ENCODE measurements at regions not wholly inside any gene's neighbourhood (a gene's known extent, or its start where the extent isn't known, plus 50 kb on each side); places are given as distances from the start of the nearest gene placed in this dataset.
"Not testable (repeated sequence)": the region's sequence is repeated elsewhere in the genome, so short reads cannot be mapped to it uniquely, and the experiment has no call there.

DNA sequence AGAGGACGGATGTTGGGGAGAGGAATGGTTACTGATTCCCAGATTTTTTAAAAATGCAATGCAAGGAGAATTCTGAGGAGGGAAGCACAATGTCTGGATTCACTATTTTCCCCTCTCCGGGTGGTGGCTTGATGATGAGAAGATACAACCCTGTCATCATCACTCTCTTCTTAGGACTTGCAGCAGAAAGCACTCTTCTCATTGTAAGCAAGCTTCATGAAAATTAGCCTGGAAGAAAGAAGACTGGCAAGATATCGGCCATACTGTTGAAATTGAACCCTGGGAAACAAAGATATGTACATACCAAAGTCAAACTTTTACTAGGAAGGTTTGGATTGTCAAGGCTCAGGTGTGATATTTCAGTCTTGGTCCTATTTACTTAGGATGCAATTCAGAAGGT is 195.7 kb downstream of the EDN1 start:
- no peak overlapping the region for H3K27ac Mint-ChIP-seq
- H3K4me1 Mint-ChIP-seq (ENCODE audit: low read depth) = peaks cover 11% of the 10 kb centered on the region
- H3K9me3 Mint-ChIP-seq (ENCODE audit: low read depth) = no peaks in the 10 kb centered on the region
- H3K27me3 Mint-ChIP-seq = no peaks in the 10 kb centered on the region
- no peak overlapping the region for H3K4me3 Mint-ChIP-seq
- H3K36me3 Mint-ChIP-seq = no peaks in the 10 kb centered on the region

DNA sequence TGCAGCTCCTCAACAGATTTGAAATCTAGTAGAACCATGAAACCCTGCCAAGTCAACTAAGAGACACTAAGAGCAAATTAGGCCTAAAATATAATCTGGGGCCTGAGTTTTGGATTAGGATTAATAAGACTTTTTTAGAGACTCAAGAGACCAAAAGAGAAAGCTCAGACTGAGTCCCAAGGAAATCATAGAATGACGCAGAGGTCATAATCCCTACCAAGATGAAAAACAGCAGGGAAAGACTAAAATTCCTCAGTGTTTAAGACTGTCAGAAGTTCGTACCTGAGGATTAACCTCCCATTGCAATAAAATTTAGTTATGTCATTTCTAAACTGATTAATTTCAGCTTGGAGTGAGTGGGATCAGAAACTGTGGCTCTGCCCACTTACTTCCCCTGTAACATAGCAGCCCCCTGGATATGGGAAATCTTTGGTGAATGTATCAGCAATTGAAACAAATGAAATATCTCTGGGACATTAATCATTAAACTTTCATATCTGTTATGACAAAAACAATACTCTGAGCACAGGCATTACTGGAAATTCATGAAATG is 200.3 kb downstream of the EDN1 start:
- Mint-ChIP-seq H3K4me1 (ENCODE audit: low read depth) (peaks cover 7% of the 10 kb centered on the region), H3K36me3 (no peaks in the 10 kb centered on the region), H3K27ac (no peak overlapping the region), H3K27me3 (peaks cover 2% of the 10 kb centered on the region), H3K9me3 (ENCODE audit: low read depth) (no peaks in the 10 kb centered on the region), H3K4me3 (no peak overlapping the region)

GRCh38 chr6:12490904-12491571 is 200.9 kb downstream of the EDN1 start:
- Mint-ChIP-seq H3K4me1 (ENCODE audit: low read depth) (peaks cover 7% of the 10 kb centered on the region), H3K27ac (no peak overlapping the region), H3K27me3 (peaks cover 2% of the 10 kb centered on the region), H3K4me3 (no peak overlapping the region), H3K36me3 (no peaks in the 10 kb centered on the region), H3K9me3 (ENCODE audit: low read depth) (no peaks in the 10 kb centered on the region)

GRCh38 chr6:12492929-12493328 is 202.8 kb downstream of the EDN1 start:
- H3K27me3 Mint-ChIP-seq; H3K36me3 Mint-ChIP-seq; H3K9me3 Mint-ChIP-seq (ENCODE audit: low read depth); H3K4me3 Mint-ChIP-seq; H3K27ac Mint-ChIP-seq; H3K4me1 Mint-ChIP-seq (ENCODE audit: low read depth): not testable (repeated sequence)

DNA sequence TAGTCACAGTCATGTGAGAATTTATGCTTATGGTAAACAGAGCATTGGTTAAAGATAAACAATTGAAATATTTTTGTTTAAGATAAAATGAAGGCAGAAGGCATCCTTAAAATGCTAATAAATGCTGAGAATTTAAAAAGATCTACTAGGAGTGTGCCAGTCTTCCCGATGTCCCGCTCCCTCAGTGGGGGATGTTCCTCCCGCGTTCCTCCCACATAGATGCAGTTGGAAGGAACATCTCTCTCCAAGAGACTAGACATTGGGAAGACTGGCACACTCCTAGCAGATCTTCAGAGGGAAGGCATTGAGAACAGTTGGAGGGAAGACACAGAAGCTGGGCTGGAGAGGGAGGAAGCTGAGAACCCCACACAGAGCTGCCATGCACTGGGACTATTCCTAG is 203.3 kb downstream of the EDN1 start:
- H3K9me3 Mint-ChIP-seq (ENCODE audit: low read depth) = no peaks in the 10 kb centered on the region
- peaks cover 7% of the 10 kb centered on the region for H3K4me1 Mint-ChIP-seq (ENCODE audit: low read depth)
- H3K27me3 Mint-ChIP-seq = peaks cover 4% of the 10 kb centered on the region
- H3K4me3 Mint-ChIP-seq = no peak overlapping the region
- H3K27ac Mint-ChIP-seq = no peak overlapping the region
- no peaks in the 10 kb centered on the region for H3K36me3 Mint-ChIP-seq

DNA sequence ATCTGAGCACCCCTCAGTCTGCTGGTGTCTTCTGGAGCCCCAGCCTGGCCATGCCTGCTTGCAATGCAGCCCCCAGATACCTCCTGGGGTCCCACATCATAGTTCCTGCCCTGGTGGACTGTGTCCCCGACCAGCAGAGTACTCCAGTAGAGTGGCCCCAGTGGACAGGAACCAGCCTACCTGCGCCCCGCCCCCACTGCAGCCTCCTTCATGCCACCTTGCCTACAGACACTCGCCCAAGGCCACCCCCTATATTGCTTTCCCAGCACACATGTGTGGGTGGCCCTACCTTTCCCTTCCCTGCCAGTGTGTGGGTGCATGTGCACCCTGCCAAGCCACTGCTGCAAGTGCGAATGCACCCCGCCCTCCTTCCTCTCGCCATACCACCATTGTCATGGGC is 204.0 kb downstream of the EDN1 start:
- no peak overlapping the region for H3K27ac Mint-ChIP-seq
- no peak overlapping the region for H3K4me3 Mint-ChIP-seq
- no peaks in the 10 kb centered on the region for H3K9me3 Mint-ChIP-seq (ENCODE audit: low read depth)

GRCh38 chr6:12501990-12502389 is 211.8 kb downstream of the EDN1 start:
- H3K4me1 Mint-ChIP-seq (ENCODE audit: low read depth) = no peaks in the 10 kb centered on the region
- H3K36me3 Mint-ChIP-seq = no peaks in the 10 kb centered on the region
- no peak overlapping the region for H3K27ac Mint-ChIP-seq
- peaks cover 2% of the 10 kb centered on the region for H3K27me3 Mint-ChIP-seq
- H3K9me3 Mint-ChIP-seq (ENCODE audit: low read depth) = no peaks in the 10 kb centered on the region
- no peak overlapping the region for H3K4me3 Mint-ChIP-seq

More for the DNA sequence above, 204.0 kb downstream of the EDN1 start:
- peaks cover 4% of the 10 kb centered on the region for H3K27me3 Mint-ChIP-seq
- H3K4me1 Mint-ChIP-seq (ENCODE audit: low read depth) = peaks cover 7% of the 10 kb centered on the region
- no peaks in the 10 kb centered on the region for H3K36me3 Mint-ChIP-seq

GRCh38 chr6:12504325-12504966 is 212.1 kb upstream of the PHACTR1 start:
- no peaks in the 10 kb centered on the region for H3K4me1 Mint-ChIP-seq (ENCODE audit: low read depth)
- peaks cover 4% of the 10 kb centered on the region for H3K9me3 Mint-ChIP-seq (ENCODE audit: low read depth)
- H3K27me3 Mint-ChIP-seq = peaks cover 6% of the 10 kb centered on the region
- no peak overlapping the region for H3K4me3 Mint-ChIP-seq
- no peaks in the 10 kb centered on the region for H3K36me3 Mint-ChIP-seq
- no peak overlapping the region for H3K27ac Mint-ChIP-seq

GRCh38 chr6:12505486-12505885 is 211.1 kb upstream of the PHACTR1 start:
- Mint-ChIP-seq H3K4me3 (no peak overlapping the region), H3K27ac (no peak overlapping the region), H3K9me3 (ENCODE audit: low read depth) (peaks cover 4% of the 10 kb centered on the region), H3K27me3 (peaks cover 7% of the 10 kb centered on the region), H3K36me3 (no peaks in the 10 kb centered on the region), H3K4me1 (ENCODE audit: low read depth) (no peaks in the 10 kb centered on the region)

- Mint-ChIP-seq H3K4me3 (no peak overlapping the region), H3K27ac (no peak overlapping the region), H3K4me1 (ENCODE audit: low read depth) (no peaks in the 10 kb centered on the region), H3K27me3 (peaks cover 7% of the 10 kb centered on the region), H3K36me3 (no peaks in the 10 kb centered on the region), H3K9me3 (ENCODE audit: low read depth) (peaks cover 4% of the 10 kb centered on the region)
Measured at GRCh38 chr6:12506159-12506558, 210.4 kb upstream of the PHACTR1 start.

- Mint-ChIP-seq H3K9me3 (ENCODE audit: low read depth) (peaks cover 4% of the 10 kb centered on the region), H3K4me1 (ENCODE audit: low read depth) (no peaks in the 10 kb centered on the region), H3K4me3 (no peak overlapping the region), H3K27ac (no peak overlapping the region), H3K36me3 (no peaks in the 10 kb centered on the region), H3K27me3 (peaks cover 7% of the 10 kb centered on the region)
Measured at GRCh38 chr6:12507636-12508035, 208.9 kb upstream of the PHACTR1 start.

GRCh38 chr6:12508553-12508952 is 208.0 kb upstream of the PHACTR1 start:
- H3K4me3 Mint-ChIP-seq = no peak overlapping the region
- H3K36me3 Mint-ChIP-seq = no peaks in the 10 kb centered on the region
- H3K4me1 Mint-ChIP-seq (ENCODE audit: low read depth) = no peaks in the 10 kb centered on the region
- H3K27me3 Mint-ChIP-seq = peaks cover 7% of the 10 kb centered on the region
- no peak overlapping the region for H3K27ac Mint-ChIP-seq
- H3K9me3 Mint-ChIP-seq (ENCODE audit: low read depth) = peaks cover 4% of the 10 kb centered on the region

DNA sequence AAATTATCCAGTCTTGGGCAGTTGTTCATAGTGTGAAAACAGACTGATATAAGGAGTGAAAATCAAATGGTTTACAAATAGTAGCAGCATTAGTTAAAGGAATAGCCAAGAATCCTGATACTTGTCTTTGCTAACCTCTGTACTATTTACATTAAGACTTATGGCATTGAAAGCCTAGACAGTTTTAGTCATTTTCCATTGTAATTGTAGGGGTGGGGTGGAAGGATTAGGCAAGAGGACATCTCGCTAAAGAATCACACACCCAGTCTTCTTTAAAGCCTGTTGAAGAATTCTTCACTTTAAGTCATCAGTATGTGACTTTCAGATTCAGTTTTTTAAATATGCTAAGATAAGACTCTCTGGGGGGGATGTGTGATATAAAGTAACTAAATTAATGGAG is 207.5 kb upstream of the PHACTR1 start:
- no peak overlapping the region for H3K4me3 Mint-ChIP-seq
- no peaks in the 10 kb centered on the region for H3K4me1 Mint-ChIP-seq (ENCODE audit: low read depth)
- no peaks in the 10 kb centered on the region for H3K36me3 Mint-ChIP-seq
- H3K9me3 Mint-ChIP-seq (ENCODE audit: low read depth) = peaks cover 4% of the 10 kb centered on the region
- no peak overlapping the region for H3K27ac Mint-ChIP-seq
- H3K27me3 Mint-ChIP-seq = peaks cover 7% of the 10 kb centered on the region

DNA sequence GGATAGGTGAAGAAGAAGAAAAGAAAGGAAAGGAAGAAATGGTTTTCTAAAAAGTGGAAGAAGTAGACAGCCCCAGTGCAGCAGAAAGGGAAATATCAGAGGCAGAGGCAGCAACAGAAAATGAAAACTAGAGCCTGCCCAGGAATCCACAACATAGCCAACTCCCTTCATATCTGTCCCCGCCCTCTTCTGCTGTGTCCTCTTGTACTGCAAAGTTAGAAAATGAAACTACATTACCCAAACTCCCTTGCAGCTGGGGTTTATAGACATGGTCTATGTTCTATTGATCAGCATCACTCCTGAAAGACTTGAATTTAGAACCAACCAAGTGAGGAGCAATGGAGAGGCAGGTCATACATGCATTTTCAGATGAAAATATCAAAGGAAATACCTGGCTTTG is 200.5 kb upstream of the PHACTR1 start:
- Mint-ChIP-seq H3K4me3 (no peak overlapping the region), H3K9me3 (ENCODE audit: low read depth) (no peaks in the 10 kb centered on the region), H3K36me3 (no peaks in the 10 kb centered on the region), H3K4me1 (ENCODE audit: low read depth) (no peaks in the 10 kb centered on the region), H3K27me3 (peaks cover 1% of the 10 kb centered on the region), H3K27ac (no peak overlapping the region)

DNA sequence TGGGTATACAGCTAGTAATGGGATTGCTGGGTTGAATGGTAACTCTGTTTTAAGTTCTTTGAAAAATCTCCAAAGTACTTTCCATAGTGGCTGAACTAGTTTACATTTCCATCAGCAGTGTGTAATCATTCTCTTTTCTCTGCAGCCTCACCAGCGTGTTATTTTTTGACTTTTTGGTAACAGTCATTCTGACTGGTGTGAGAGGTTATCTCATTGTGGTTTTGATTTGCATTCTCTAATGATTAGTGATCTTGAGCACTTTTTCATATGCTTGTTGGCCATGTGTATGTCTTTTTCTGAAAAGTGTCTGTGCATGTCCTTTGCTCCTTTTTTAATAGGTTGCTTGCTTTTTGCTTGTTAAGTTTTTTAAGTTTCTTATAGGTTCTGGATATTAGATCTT is 194.2 kb upstream of the PHACTR1 start:
- no peak overlapping the region for H3K4me3 Mint-ChIP-seq
- H3K9me3 Mint-ChIP-seq (ENCODE audit: low read depth) = no peaks in the 10 kb centered on the region
- peaks cover 6% of the 10 kb centered on the region for H3K27me3 Mint-ChIP-seq
- H3K27ac Mint-ChIP-seq = no peak overlapping the region
- no peaks in the 10 kb centered on the region for H3K36me3 Mint-ChIP-seq
- H3K4me1 Mint-ChIP-seq (ENCODE audit: low read depth) = no peaks in the 10 kb centered on the region

GRCh38 chr6:12523726-12524125 is 192.8 kb upstream of the PHACTR1 start:
- Mint-ChIP-seq H3K4me3 (no peak overlapping the region), H3K27me3 (peaks cover 5% of the 10 kb centered on the region), H3K36me3 (no peaks in the 10 kb centered on the region), H3K27ac (no peak overlapping the region), H3K4me1 (ENCODE audit: low read depth) (no peaks in the 10 kb centered on the region), H3K9me3 (ENCODE audit: low read depth) (no peaks in the 10 kb centered on the region)
